Keratinocyte (primary cell): ENCODE measurements at regions not wholly inside any gene's neighbourhood (a gene's known extent, or its start where the extent isn't known, plus 50 kb on each side); places are given as distances from the start of the nearest gene placed in this dataset.

Source experiments
- DNase-seq: peaks from one replicate; pipeline ENCODE4 v3.0.0-alpha.2; 2011; ENCODE audit warnings: low read depth, missing footprints, low spot score
- FAIRE-seq: peaks from 2 replicates; lab custom pipeline; 2011; peaks lifted over from hg19 to GRCh38; lab: Jason Lieb, UNC
- H2AFZ ChIP-seq: 2 replicates; pipeline ENCODE4 v1.6.0; 2012; ENCODE audit warnings: low read length, control low read depth, inconsistent platforms; ENCODE audit not compliant: control insufficient read depth
- H3K27ac ChIP-seq: 2 replicates; pipeline ENCODE4 v1.5.1; 2011; ENCODE audit warnings: low read length; ENCODE audit not compliant: control insufficient read depth, insufficient read depth
- H3K27me3 ChIP-seq: 3 replicates; pipeline ENCODE4 v1.6.0; 2011; ENCODE audit warnings: low read length; ENCODE audit not compliant: control insufficient read depth, insufficient read depth; ENCODE audit errors: extremely low read depth
- H3K36me3 ChIP-seq, 2 experiments: 2 replicates in 1 of 2; 3 replicates in 1 of 2; pipeline ENCODE4 v1.5.1; 2011; ENCODE audit warnings: low read length in 2 of 2, mild to moderate bottlenecking in 1 of 2; ENCODE audit not compliant: control insufficient read depth in 2 of 2, insufficient read depth in 2 of 2; ENCODE audit errors: extremely low read depth in 1 of 2
- H3K4me1 ChIP-seq: 3 replicates; pipeline ENCODE4 v1.5.1; 2011; ENCODE audit warnings: low read length; ENCODE audit not compliant: control insufficient read depth, insufficient read depth; ENCODE audit errors: extremely low read depth
- H3K4me2 ChIP-seq: 3 replicates; pipeline ENCODE4 v1.6.0; 2011; ENCODE audit warnings: low read depth, low read length; ENCODE audit not compliant: control insufficient read depth, insufficient read depth; ENCODE audit errors: extremely low read depth
- H3K4me3 ChIP-seq, 3 experiments: fragments of 200-600 bp in 1 of 3; sonication (generic) in 1 of 3; 2 replicates in 2 of 3; 3 replicates in 1 of 3; pipeline ENCODE4 v1.5.1; 2011 to 2016; ENCODE audit warnings: low read length in 3 of 3, mild to moderate bottlenecking in 3 of 3, control low read depth in 2 of 3, inconsistent platforms in 1 of 3, low read depth in 1 of 3, mixed read lengths in 1 of 3, mixed run types in 1 of 3, moderate library complexity in 1 of 3; ENCODE audit not compliant: control insufficient read depth in 2 of 3, insufficient read depth in 2 of 3; ENCODE audit errors: extremely low read depth in 1 of 3
- H3K79me2 ChIP-seq: 2 replicates; pipeline ENCODE4 v1.6.0; 2012; ENCODE audit warnings: low read length; ENCODE audit not compliant: control insufficient read depth, insufficient read depth
- H3K9ac ChIP-seq: 3 replicates; pipeline ENCODE4 v1.6.0; 2011; ENCODE audit warnings: low read length; ENCODE audit not compliant: control insufficient read depth, insufficient read depth; ENCODE audit errors: extremely low read depth
- H3K9me1 ChIP-seq: 3 replicates; pipeline ENCODE4 v1.6.0; 2011; ENCODE audit warnings: low read length; ENCODE audit not compliant: control insufficient read depth, insufficient read depth; ENCODE audit errors: extremely low read depth
- H3K9me3 ChIP-seq: 2 replicates; pipeline ENCODE4 v1.5.1; 2012; ENCODE audit warnings: low read depth, low read length; ENCODE audit not compliant: control insufficient read depth
- H4K20me1 ChIP-seq: 3 replicates; pipeline ENCODE4 v1.6.0; 2011; ENCODE audit warnings: low read length; ENCODE audit not compliant: control insufficient read depth, insufficient read depth; ENCODE audit errors: extremely low read depth
- CTCF ChIP-seq, 3 experiments: IDR thresholded peaks in 1 of 3; conservative IDR thresholded peaks in 1 of 3; optimal IDR thresholded peaks in 1 of 3; 2 replicates in 2 of 3; 3 replicates in 1 of 3; pipeline versions ENCODE3 to v1.5.1; 2011; ENCODE audit warnings: low read length in 3 of 3, mild to moderate bottlenecking in 3 of 3, moderate library complexity in 2 of 3, control low read depth in 1 of 3, inconsistent platforms in 1 of 3; ENCODE audit not compliant: insufficient read depth in 2 of 3; ENCODE audit errors: extremely low read depth in 1 of 3
- EZH2 ChIP-seq: IDR thresholded peaks from one replicate; pipeline ENCODE4 v1.6.1; 2012; ENCODE audit warnings: inconsistent platforms, mild to moderate bottlenecking, low read length, moderate library complexity
- dilution Hi-C: fragments of 300-500 bp; cut with MboI; formaldehyde crosslinking; loops from one replicate; pipeline ENCODE4 v1.7.0; 2020; ENCODE audit warnings: low sequenced_read_pairs; ENCODE audit not compliant: extremely low pct_ligation_motif_present

DNA sequence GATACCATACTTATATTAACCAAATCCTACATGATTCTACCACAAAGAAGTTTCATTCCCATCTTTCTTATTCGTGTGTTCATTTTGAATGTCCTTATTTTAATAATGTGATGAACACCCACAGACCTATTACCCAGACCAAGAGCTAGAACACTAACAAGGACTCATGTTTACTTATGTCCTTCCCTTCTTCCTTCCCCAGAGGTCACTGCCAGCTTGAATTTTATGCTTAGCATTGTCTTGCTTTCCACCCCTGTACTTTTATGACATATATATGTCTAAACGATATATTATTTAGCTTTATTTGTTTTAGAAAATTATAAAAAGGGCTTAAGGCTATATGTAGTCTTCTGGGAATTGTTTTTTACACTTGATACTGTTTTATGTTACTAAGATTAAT is 238.6 kb downstream of the LRIG3 start:
- FAIRE-seq (no peak), DNase-seq (no peak)
- no peaks in the 10 kb centered on the region for H4K20me1 ChIP-seq
- H3K4me2 ChIP-seq: no peak overlapping the region
- no peak overlapping the region for H3K4me3 ChIP-seq
- peaks cover 1% of the 10 kb centered on the region for H3K9me3 ChIP-seq
- H3K4me1 ChIP-seq: no peaks in the 10 kb centered on the region
- H2AFZ ChIP-seq: no peak overlapping the region
- dilution Hi-C loops: no loop called here
- H3K27me3 ChIP-seq: no peaks in the 10 kb centered on the region
- TF ChIP-seq CTCF (optimal IDR thresholded peaks at IDR 0.05 in 1 of 3, IDR thresholded peaks at IDR 0.05 in 1 of 3, conservative IDR thresholded peaks at IDR 0.05 in 1 of 3; ENCODE audit: extremely low read depth in 1 of 3, insufficient read depth in 2 of 3, low read length in 3 of 3): no peak
- no peak for TF ChIP-seq EZH2
- no peaks in the 10 kb centered on the region for H3K9me1 ChIP-seq
- no peak overlapping the region for H3K27ac ChIP-seq
- H3K36me3 ChIP-seq: no peaks in the 10 kb centered on the region
- no peak overlapping the region for H3K9ac ChIP-seq
- H3K79me2 ChIP-seq: no peaks in the 10 kb centered on the region

- DNase-seq: no peak
- Histone ChIP-seq H3K4me2 (no peak overlapping the region), H3K9me3 (no peaks in the 10 kb centered on the region), H3K79me2 (no peaks in the 10 kb centered on the region), H3K4me1 (no peaks in the 10 kb centered on the region), H3K9me1 (no peaks in the 10 kb centered on the region), H3K9ac (no peak overlapping the region), H3K27ac (no peak overlapping the region), H4K20me1 (no peaks in the 10 kb centered on the region), H3K27me3 (no peaks in the 10 kb centered on the region), H2AFZ (no peak overlapping the region), H3K4me3 (no peak overlapping the region), H3K36me3 (no peaks in the 10 kb centered on the region)
- FAIRE-seq: no peak
- dilution Hi-C loops: no loop called here
- TF ChIP-seq EZH2 (no peak), CTCF (optimal IDR thresholded peaks at IDR 0.05 in 1 of 3, IDR thresholded peaks at IDR 0.05 in 1 of 3, conservative IDR thresholded peaks at IDR 0.05 in 1 of 3; ENCODE audit: extremely low read depth in 1 of 3, insufficient read depth in 2 of 3, low read length in 3 of 3) (no peak)
These were observed 225.0 kb downstream of the LRIG3 start for GRCh38 chr12:58695263-58695662.
